NCI-H2227 treated with DMSO at 0.1 percent for 48 hours (cell line): ENCODE measurements at regions not wholly inside any gene's neighbourhood (a gene's known extent, or its start where the extent isn't known, plus 50 kb on each side); places are given as distances from the start of the nearest gene placed in this dataset.
"Not testable (repeated sequence)": the region's sequence is repeated elsewhere in the genome, so short reads cannot be mapped to it uniquely, and the experiment has no call there.

Experiments used
- DNase-seq: peaks from one replicate; lab custom pipeline; 2025; lab: John Stamatoyannopoulos, UW

DNA sequence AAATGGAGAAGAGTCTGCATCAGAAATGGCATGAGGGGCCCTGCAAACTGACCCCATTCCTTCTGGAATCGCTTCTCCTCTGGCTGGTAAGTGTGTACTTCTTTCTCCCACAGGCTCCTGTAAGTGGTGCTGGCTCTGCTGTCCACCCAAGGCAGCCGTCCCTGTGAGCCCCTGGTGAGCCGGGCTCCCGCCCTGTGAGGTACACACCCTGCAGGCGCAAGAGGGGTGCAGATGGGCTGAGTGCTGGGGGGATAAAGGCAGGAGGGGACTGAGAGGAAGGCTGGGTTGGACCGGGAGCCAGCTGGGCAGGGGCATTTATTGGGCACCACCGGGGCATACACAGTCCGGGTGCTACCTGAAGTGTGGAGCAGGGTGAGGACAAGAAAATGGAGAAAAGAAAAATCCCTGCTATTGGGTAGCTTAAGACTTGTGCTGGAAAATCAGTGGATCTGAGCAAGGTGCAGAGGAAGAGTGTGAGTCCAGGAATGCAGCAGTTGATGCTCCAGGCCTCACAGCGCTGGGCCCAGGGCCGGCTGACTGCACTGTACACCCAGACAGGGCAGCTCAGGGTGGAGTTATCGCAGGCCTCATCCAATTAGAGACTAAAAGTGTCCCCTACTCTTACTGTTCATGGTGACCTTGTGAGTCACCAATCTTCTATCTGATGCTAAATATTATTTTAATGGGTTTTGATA lies 455.1 kb upstream of the B3GAT1 start:
- no peak for DNase-seq

GRCh38 chr11:134866215-134866614 lies 454.2 kb upstream of the B3GAT1 start:
- DNase-seq: no peak

- no peak for DNase-seq
Measured at GRCh38 chr11:134864968-134865305, 452.9 kb upstream of the B3GAT1 start.

DNA sequence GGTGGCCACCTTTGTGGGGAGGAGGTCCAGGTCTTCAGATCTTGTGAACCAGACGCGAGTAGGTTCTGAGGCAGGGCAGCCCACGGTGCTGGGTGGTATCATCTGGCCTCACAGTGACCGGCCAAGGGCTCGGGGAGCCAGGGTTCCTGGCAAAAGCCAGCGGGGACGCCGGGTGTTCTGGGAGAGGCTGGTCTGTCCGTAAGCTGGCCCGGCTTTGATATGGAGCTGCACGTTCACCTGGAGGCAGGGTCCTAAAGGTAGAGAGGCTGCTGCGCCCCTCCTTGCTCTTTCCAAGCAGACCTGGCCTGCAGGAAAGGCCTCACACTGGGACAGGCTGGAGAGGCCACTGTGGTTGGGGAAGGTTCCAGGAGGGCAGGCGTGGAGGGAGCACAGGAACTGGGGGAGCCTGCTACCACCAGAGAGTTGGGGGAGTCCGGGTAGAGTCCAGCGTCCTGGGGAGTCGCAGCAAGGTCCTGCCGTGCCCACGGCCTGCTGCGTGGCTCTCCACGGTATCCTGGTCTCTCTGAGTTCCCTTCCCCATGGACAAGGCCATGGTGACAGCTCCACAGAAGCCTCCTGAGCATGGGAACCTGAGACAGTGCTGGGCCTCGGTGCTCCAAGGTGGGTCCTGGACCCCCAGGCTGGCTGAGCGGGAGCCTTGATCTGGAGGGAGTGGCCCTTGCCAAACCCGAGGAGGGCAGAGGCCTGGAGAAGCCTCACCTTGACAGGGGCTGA lies 452.4 kb upstream of the B3GAT1 start:
- no peak for DNase-seq

- no peak for DNase-seq
Measured at GRCh38 chr11:134863294-134863693, 451.3 kb upstream of the B3GAT1 start.

DNA sequence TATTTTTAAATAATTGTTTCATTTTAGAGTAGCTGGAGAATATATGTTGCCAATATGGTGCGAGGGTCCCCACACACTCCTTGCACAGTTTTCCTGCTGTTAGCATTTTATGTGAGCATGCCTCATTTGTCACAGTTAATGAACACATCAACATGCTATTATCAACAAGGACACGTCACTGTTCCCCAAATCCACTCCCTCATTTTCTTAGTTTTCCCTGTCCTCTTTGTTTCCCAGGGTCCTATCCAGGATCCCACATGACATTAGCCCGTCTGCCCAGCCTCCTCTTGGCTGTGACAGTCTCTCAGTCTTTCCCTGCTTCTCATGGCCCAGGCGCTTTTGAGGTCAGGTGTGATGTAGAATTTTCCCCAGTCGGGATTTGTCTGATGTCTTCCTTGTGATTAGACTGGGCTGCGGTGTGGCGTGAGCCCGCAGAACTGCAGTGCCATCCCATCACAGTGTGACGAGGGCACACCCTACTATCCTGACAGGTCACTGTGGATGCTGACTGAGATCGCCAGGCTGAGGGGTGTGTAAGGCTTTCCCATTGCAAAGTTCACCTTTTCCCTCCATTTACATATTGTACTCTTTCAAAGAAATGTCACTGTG lies 450.6 kb upstream of the B3GAT1 start:
- DNase-seq: no peak

GRCh38 chr11:134862105-134862502 lies 450.1 kb upstream of the B3GAT1 start:
- DNase-seq: no peak

DNA sequence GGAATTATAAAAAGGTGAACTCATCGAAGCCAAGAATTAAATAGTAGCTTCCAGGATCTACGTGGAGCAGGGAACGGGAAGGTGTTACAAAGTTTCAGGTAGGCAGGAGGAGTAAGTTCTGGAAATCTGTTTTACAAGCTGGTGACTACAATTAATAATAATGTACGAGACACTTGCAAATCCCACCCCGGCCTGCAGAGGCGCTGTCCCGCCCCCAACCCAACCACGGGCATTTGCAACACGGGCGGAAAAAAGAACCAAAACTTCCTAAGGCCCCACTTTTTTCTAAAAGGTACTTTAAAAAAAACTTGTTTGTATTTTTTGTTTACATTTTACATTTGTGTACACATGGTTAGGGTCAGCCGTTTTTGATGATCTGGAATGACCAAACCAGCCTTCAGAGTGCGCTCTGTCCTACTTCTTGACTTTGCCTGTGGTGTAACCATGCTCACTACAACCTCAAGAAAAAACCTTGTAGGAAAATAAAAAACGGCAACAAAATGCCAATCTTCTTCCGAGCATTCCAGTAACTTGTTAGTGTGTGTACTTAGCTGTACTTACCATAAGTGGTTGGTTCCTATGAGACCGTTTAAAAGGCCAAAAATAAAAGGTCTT lies 449.6 kb upstream of the B3GAT1 start:
- no peak for DNase-seq

- no peak for DNase-seq
Measured at GRCh38 chr11:134858783-134859480, 446.9 kb upstream of the B3GAT1 start.

DNA sequence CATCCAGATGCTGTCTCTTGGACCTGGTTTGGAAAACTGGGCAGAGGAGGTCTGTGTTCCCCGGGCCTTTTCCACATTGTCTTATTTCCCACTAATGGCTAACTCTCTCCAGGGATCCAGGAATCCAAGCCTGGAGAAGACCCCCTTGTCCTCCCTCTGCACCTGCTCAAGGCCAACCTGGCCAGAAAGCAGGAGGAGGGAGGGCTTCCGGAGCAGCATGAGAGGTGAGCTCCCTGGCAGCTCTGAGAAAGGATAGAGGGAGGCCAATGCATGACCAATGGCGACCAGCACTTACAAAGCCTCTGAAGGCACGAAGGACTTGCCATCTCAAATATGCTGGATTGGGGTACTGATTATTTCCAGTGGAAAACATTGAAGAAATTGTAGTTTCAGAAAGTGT lies 445.0 kb upstream of the B3GAT1 start:
- no peak for DNase-seq

- no peak for DNase-seq
Measured at GRCh38 chr11:134856056-134856971, 444.3 kb upstream of the B3GAT1 start.

DNA sequence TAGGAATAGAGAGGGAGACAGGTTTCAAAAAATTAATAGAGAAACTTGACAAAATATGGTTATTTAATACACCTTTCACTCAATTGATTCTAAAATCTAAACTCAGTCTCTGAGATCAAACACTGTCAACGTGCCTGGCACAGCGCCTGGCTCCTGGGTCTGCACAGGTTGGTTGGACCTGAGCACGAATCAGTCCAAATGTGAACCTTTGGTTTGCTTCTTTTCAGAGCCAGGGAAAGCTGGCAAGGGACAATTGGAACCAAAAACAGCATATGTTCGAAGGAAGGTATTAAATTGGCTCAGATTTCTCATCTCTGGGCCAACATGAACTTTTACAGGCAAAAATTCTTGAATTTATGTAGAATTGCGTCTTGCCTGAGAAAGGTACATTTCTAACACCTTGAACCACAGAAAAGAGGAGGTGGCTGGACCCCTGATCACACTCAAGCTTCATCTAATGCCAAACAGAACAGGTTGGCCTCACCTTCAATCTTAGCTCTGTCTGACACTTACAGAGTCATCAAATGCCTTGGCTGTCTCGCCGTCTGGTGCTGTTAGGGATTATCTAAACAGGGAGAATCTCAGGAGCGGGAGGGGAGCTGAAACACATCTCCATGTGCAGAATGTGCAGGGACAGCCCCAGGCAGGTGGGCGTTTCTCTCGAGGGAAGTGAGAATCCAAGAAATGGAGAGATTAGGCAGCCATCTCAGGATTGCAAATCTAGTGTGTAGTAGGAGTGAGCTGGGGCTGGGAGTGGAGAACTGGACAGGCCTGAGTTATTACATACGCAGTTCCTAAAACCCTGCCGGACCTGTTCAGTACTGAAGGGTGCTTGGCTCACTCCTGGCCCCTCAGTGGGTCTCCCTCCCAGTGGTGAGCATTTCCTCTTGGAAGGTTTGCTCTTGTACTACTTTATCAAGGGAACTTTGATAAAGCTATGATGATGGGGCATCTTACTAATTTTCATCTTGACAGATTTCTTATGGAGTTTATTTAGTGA lies 442.2 kb upstream of the B3GAT1 start:
- DNase-seq: no peak

- not testable (repeated sequence) for DNase-seq
Measured at GRCh38 chr11:134851503-134852224, 439.6 kb upstream of the B3GAT1 start.

DNA sequence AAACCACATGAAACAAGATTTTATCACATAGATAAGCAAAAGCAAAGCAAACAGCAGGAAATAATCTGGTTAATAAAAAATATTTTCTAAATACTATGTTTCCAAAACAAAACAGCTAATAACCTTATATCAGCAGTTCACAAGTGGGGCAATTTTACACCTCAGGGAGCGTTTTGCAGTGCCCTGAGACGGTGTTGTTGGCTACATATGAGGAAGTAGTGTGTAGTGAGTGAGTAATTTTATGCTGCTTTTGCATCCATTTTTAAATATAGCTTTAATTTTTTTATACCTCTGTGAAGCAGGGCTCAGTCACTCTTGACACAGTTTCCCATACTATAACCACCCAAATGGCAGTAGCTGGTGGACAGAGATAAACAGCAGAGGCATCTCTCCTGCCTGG lies 438.5 kb upstream of the B3GAT1 start:
- DNase-seq: no peak

DNA sequence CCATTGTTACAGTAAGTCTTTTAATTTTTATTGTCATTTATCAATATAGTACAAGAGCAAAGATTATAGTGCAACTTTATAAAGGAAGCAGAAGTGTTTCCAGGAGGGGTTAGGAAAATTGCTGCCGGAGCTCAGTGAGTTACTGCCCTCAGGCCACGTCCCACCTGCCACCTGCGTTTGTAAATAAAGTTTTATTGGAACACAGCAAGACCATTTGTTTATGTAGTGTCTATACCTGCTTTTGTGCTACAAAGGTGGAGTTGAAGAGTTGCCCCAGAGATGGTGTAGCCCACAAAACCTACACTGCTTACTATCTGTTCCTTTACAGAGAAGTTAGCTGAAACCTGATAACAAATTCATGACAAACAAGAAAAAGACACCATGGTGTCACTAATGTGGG lies 437.8 kb upstream of the B3GAT1 start:
- DNase-seq: no peak

GRCh38 chr11:134847083-134847715 lies 435.2 kb upstream of the B3GAT1 start:
- no peak for DNase-seq

DNA sequence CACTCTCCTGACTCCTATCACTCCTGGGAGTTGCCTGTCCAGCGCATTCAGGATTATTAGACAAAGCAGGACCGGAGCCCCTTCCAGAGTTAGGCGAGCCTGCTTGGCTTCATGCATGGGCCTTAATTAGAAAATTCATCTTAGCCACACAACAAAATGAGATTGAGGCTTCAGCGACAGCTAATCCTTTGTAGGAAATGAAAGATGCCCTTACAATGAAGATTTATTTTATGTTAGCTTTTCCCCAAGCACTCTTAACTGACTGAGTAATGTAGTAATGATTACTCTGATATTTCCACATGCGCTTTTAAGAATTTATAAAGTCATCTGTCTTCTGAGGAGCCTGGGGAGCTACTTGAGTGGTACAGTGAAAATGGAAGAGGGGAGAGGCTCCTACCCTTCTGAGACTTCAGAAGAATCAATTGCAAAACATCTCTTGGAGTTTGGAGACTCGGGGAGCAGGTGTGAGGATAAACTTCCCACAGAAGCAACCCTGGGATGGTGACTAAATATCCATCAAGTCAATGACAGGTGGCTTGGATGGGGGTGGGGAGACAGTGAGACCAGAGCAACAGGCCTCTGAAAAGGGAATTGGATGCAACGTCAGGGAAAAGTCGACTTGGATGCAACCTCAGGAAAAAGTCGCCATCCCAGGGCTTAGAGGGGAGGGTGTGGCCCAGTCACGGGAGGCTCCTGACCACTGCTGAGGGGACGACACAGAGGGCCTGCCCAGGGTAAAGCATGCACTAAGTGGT lies 434.5 kb upstream of the B3GAT1 start:
- no peak for DNase-seq
